ENCODE measurements at regions not wholly inside any gene's neighbourhood (a gene's known extent, or its start where the extent isn't known, plus 50 kb on each side); places are given as distances from the start of the nearest gene placed in this dataset.

DNA sequence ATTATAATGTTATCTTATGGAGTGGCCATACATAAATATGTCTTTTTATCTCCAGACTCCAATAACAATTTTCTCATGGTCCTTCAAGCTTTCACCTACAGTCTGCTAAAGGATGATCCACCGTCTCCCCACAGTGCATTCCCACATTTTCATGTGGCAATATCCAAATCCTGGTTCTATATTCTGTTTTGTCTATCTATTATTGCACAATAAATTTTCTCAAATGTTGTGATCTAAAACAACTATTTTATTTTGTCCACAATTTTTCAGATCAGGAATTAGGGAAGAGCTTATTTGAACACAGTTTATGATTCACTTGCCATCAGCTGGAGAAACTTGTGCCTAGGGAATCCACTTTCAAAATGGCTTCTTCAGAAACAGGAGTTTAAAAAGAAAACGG is 614.4 kb upstream of the TMEFF2 start:
- Histone ChIP-seq H3K9me3 (ENCODE audit: control extremely low read depth in 1 of 5, control insufficient read depth in 4 of 5, insufficient read depth in 2 of 5, low read depth in 1 of 5, low read length in 4 of 5) (peaks cover 0 to 3% (median 0%) of the 10 kb centered on the region in 5 experiments), H3K4me3 (ENCODE audit: control insufficient read depth in 1 of 7, extremely low read depth in 1 of 7, insufficient read depth in 4 of 7, low read depth in 2 of 7, low read length in 6 of 7) (no peak overlapping the region), H3K4me1 (ENCODE audit: control extremely low read depth in 1 of 4, control insufficient read depth in 4 of 4, insufficient read depth in 4 of 4, low read length in 3 of 4) (no peaks in the 10 kb centered on the region), H3K36me3 (ENCODE audit: control insufficient read depth in 4 of 4, insufficient read depth in 4 of 4, low read length in 3 of 4) (no peaks in the 10 kb centered on the region), H3K27ac (ENCODE audit: insufficient read depth in 1 of 2, low read depth in 1 of 2, low read length in 2 of 2, poor library complexity in 1 of 2, severe bottlenecking in 2 of 2) (no peak overlapping the region), H3K27me3 (replicated peaks in 2 of 5; ENCODE audit: control insufficient read depth in 4 of 5, insufficient read depth in 5 of 5, low read length in 4 of 5) (no peaks in the 10 kb centered on the region)
- 40% methylated on average over 1 of the region's 2 CpGs for WGBS (ENCODE audit: insufficient coverage)
- ChIA-PET POLR2A (no interaction called here), CTCF (no interaction called here)
- no peak for DNase-seq

DNA sequence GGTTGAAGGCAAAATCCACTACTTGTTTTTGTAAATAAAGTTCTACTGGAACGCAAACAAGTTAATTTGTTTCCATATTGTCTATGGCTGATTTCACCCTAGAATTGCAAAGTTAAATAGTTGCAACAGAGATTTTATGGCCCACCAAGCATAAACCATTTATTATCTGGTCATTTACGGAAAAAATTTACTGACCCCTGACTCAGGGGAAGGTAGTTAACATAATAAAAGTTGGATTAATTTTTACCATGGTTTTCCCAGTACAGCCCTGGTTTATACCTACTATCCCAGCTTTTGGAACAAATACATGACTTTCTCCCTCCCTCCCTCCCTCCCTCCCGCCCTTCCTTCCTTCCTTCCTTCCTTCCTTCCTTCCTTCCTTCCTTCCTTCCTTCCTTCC is 588.9 kb upstream of the TMEFF2 start:
- POLR2A ChIA-PET: no interaction called here
- CTCF ChIA-PET: no interaction called here

DNA sequence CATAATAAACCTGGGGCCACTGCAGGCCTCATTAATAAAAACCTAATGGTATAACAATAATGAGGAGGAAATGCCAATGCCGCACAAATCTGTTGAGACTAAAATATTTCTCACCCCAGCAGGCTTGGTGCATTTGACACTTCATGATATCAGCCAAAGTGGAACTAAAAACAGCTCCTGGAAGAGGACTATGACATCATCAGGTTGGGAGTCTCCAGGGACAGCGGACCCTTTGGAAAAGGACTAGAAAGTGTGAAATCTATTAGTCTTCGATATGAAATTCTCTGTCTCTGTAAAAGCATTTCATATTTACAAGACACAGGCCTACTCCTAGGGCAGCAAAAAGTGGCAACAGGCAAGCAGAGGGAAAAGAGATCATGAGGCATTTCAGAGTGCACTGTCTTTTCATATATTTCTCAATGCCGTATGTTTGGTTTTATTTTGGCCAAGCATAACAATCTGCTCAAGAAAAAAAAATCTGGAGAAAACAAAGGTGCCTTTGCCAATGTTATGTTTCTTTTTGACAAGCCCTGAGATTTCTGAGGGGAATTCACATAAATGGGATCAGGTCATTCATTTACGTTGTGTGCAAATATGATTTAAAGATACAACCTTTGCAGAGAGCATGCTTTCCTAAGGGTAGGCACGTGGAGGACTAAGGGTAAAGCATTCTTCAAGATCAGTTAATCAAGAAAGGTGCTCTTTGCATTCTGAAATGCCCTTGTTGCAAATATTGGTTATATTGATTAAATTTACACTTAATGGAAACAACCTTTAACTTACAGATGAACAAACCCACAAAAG is 580.9 kb upstream of the TMEFF2 start:
- no peaks in the 10 kb centered on the region for H3K9me3 ChIP-seq (ENCODE audit: control extremely low read depth in 1 of 5, control insufficient read depth in 4 of 5, insufficient read depth in 2 of 5, low read depth in 1 of 5, low read length in 4 of 5)
- no peak overlapping the region for H3K4me3 ChIP-seq (ENCODE audit: control insufficient read depth in 1 of 7, extremely low read depth in 1 of 7, insufficient read depth in 4 of 7, low read depth in 2 of 7, low read length in 6 of 7)
- no peaks in the 10 kb centered on the region for H3K27me3 ChIP-seq (replicated peaks in 2 of 5; ENCODE audit: control insufficient read depth in 4 of 5, insufficient read depth in 5 of 5, low read length in 4 of 5)
- no peaks in the 10 kb centered on the region for H3K36me3 ChIP-seq (ENCODE audit: control insufficient read depth in 4 of 4, insufficient read depth in 4 of 4, low read length in 3 of 4)
- no peak overlapping the region for H3K27ac ChIP-seq (ENCODE audit: insufficient read depth in 1 of 2, low read depth in 1 of 2, low read length in 2 of 2, poor library complexity in 1 of 2, severe bottlenecking in 2 of 2)
- DNase-seq: no peak
- ChIA-PET POLR2A (no interaction called here), CTCF (no interaction called here)
- 100% methylated on average over 3 of the region's 6 CpGs for WGBS (ENCODE audit: insufficient coverage)
- H3K4me1 ChIP-seq (ENCODE audit: control extremely low read depth in 1 of 4, control insufficient read depth in 4 of 4, insufficient read depth in 4 of 4, low read length in 3 of 4): no peaks in the 10 kb centered on the region

More for the DNA sequence above, 588.9 kb upstream of the TMEFF2 start:
- DNase-seq: no peak
- Histone ChIP-seq H3K36me3 (ENCODE audit: control insufficient read depth in 4 of 4, insufficient read depth in 4 of 4, low read length in 3 of 4) (no peaks in the 10 kb centered on the region), H3K27ac (ENCODE audit: insufficient read depth in 1 of 2, low read depth in 1 of 2, low read length in 2 of 2, poor library complexity in 1 of 2, severe bottlenecking in 2 of 2) (no peak overlapping the region), H3K9me3 (ENCODE audit: control extremely low read depth in 1 of 5, control insufficient read depth in 4 of 5, insufficient read depth in 2 of 5, low read depth in 1 of 5, low read length in 4 of 5) (no peaks in the 10 kb centered on the region), H3K4me1 (ENCODE audit: control extremely low read depth in 1 of 4, control insufficient read depth in 4 of 4, insufficient read depth in 4 of 4, low read length in 3 of 4) (no peaks in the 10 kb centered on the region), H3K27me3 (replicated peaks in 2 of 5; ENCODE audit: control insufficient read depth in 4 of 5, insufficient read depth in 5 of 5, low read length in 4 of 5) (no peaks in the 10 kb centered on the region), H3K4me3 (ENCODE audit: control insufficient read depth in 1 of 7, extremely low read depth in 1 of 7, insufficient read depth in 4 of 7, low read depth in 2 of 7, low read length in 6 of 7) (no peak overlapping the region)
- 100% methylated on average over 1 of the region's 3 CpGs for WGBS (ENCODE audit: insufficient coverage)

DNA sequence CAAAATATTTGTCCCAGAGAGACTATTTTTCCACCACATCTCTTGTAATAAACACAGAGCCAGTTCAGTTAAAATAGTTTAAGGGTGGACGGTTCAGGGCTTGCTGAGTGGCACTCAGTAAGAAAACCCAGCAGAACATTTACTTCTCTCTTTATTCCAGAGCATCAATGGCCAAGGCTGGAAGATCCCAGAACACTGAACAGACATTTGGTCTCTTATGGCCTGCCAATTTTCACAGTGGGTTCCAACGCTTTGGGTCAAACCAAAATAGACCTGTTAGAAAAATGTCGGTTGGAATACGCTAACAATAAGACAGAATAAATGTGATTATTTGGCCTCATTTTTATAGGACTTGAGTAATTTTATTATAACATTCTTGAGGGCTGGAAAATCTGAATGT is 580.3 kb upstream of the TMEFF2 start:
- Histone ChIP-seq H3K9me3 (ENCODE audit: control extremely low read depth in 1 of 5, control insufficient read depth in 4 of 5, insufficient read depth in 2 of 5, low read depth in 1 of 5, low read length in 4 of 5) (no peaks in the 10 kb centered on the region), H3K27ac (ENCODE audit: insufficient read depth in 1 of 2, low read depth in 1 of 2, low read length in 2 of 2, poor library complexity in 1 of 2, severe bottlenecking in 2 of 2) (no peak overlapping the region), H3K27me3 (replicated peaks in 2 of 5; ENCODE audit: control insufficient read depth in 4 of 5, insufficient read depth in 5 of 5, low read length in 4 of 5) (no peaks in the 10 kb centered on the region), H3K36me3 (ENCODE audit: control insufficient read depth in 4 of 4, insufficient read depth in 4 of 4, low read length in 3 of 4) (no peaks in the 10 kb centered on the region), H3K4me3 (ENCODE audit: control insufficient read depth in 1 of 7, extremely low read depth in 1 of 7, insufficient read depth in 4 of 7, low read depth in 2 of 7, low read length in 6 of 7) (no peak overlapping the region), H3K4me1 (ENCODE audit: control extremely low read depth in 1 of 4, control insufficient read depth in 4 of 4, insufficient read depth in 4 of 4, low read length in 3 of 4) (no peaks in the 10 kb centered on the region)
- DNase-seq: no peak
- CTCF ChIA-PET: no interaction called here
- POLR2A ChIA-PET: no interaction called here
- WGBS (ENCODE audit: insufficient coverage): 100% methylated on average over 1 of the region's 4 CpGs

DNA sequence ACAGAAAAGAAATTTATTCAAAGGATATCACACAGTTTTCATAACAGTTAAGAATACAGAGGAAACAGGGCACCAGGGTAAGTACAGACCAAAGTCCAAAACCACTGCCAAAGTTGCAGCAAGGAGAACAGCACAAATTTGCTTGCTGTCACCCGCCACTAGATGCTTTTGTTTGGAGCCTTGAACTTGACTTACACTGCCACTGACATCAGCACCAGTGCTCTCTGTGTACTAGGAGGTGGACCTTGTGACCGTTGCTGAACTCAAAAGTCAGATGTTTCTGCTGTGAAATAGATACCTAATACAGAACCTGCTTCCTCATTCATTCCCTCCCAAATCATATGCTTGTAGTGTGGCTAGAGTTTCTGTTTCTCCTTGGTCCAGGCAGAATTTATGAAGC is 578.3 kb upstream of the TMEFF2 start:
- no peak for DNase-seq
- Histone ChIP-seq H3K27ac (ENCODE audit: insufficient read depth in 1 of 2, low read depth in 1 of 2, low read length in 2 of 2, poor library complexity in 1 of 2, severe bottlenecking in 2 of 2) (no peak overlapping the region), H3K9me3 (ENCODE audit: control extremely low read depth in 1 of 5, control insufficient read depth in 4 of 5, insufficient read depth in 2 of 5, low read depth in 1 of 5, low read length in 4 of 5) (no peaks in the 10 kb centered on the region), H3K4me3 (ENCODE audit: control insufficient read depth in 1 of 7, extremely low read depth in 1 of 7, insufficient read depth in 4 of 7, low read depth in 2 of 7, low read length in 6 of 7) (no peak overlapping the region), H3K27me3 (replicated peaks in 2 of 5; ENCODE audit: control insufficient read depth in 4 of 5, insufficient read depth in 5 of 5, low read length in 4 of 5) (no peaks in the 10 kb centered on the region), H3K4me1 (ENCODE audit: control extremely low read depth in 1 of 4, control insufficient read depth in 4 of 4, insufficient read depth in 4 of 4, low read length in 3 of 4) (no peaks in the 10 kb centered on the region), H3K36me3 (ENCODE audit: control insufficient read depth in 4 of 4, insufficient read depth in 4 of 4, low read length in 3 of 4) (no peaks in the 10 kb centered on the region)
- ChIA-PET CTCF (no interaction called here), POLR2A (no interaction called here)
- 100% methylated on average over 1 of the region's 2 CpGs for WGBS (ENCODE audit: insufficient coverage)

DNA sequence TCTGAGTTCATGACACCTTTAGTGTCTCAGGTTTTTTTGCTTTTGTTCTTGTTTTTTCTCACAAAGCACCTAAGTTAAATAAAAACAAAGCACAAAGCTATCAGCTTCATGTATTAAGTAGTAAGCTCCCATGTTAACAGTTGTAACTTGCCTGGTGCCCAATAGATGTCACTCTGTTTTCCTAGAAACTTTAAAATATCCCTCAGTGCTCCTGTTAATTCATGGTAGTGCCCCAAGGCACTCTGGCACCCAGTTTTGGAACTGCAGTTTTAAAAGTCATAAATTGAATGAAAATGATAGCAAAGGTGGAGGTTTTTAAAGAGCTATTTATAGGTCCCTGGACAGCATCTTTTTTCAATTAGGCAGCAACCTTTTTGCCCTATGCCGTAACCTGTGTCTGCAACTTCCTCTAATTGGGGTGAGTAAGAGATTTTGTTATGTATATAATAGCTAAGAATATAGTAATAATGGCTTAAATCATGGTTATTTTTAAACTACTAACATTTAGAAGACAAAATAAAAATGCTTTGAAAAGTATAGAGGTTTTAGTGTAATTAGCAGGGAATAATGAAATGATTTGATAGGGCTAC is 555.0 kb upstream of the TMEFF2 start:
- Histone ChIP-seq H3K36me3 (ENCODE audit: control insufficient read depth in 4 of 4, insufficient read depth in 4 of 4, low read length in 3 of 4) (no peaks in the 10 kb centered on the region), H3K9me3 (ENCODE audit: control extremely low read depth in 1 of 5, control insufficient read depth in 4 of 5, insufficient read depth in 2 of 5, low read depth in 1 of 5, low read length in 4 of 5) (no peaks in the 10 kb centered on the region), H3K4me3 (ENCODE audit: control insufficient read depth in 1 of 7, extremely low read depth in 1 of 7, insufficient read depth in 4 of 7, low read depth in 2 of 7, low read length in 6 of 7) (peak overlapping the region in 1 of 7 experiments; percentile 17), H3K27me3 (replicated peaks in 2 of 5; ENCODE audit: control insufficient read depth in 4 of 5, insufficient read depth in 5 of 5, low read length in 4 of 5) (no peaks in the 10 kb centered on the region), H3K27ac (ENCODE audit: insufficient read depth in 1 of 2, low read depth in 1 of 2, low read length in 2 of 2, poor library complexity in 1 of 2, severe bottlenecking in 2 of 2) (no peak overlapping the region), H3K4me1 (ENCODE audit: control extremely low read depth in 1 of 4, control insufficient read depth in 4 of 4, insufficient read depth in 4 of 4, low read length in 3 of 4) (no peaks in the 10 kb centered on the region)
- DNase-seq: peak; percentile 2 to 22 (median 19)
- CTCF ChIA-PET: interaction anchor here (0.7 to 0.9 kb wide), 2 partner anchors 13 to 18 kb away, joined by 3 to 4 read pairs; no protein-coding TSS in a partner anchor
- POLR2A ChIA-PET: interaction anchor here (0.6 kb wide), 2 partner anchors 1087 to 1169 kb away, joined by 3 to 5 read pairs; no protein-coding TSS in a partner anchor
- WGBS (ENCODE audit: insufficient coverage): no CpG with 5 or more reads among the region's 1 CpG

DNA sequence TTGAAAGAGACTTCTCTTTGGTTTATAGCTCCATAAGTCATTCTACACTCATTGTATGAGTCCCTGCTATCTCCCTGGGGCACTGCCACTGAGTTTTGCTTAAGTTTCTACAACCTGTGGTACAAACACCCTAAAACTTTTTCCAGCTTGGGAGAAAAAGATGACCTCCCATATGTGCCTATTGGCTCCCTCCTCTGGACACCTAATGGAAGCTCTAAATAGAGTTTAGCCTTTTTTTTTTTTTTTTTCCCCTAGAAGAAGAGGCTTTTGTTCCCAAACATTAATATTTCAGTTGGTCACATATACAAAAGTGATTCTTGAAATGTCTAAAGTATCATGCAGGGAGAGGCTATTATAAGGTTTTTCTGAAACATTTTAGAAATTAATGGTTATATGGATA is 547.2 kb upstream of the TMEFF2 start:
- DNase-seq: no peak
- Histone ChIP-seq H3K27me3 (replicated peaks in 2 of 5; ENCODE audit: control insufficient read depth in 4 of 5, insufficient read depth in 5 of 5, low read length in 4 of 5) (no peaks in the 10 kb centered on the region), H3K36me3 (ENCODE audit: control insufficient read depth in 4 of 4, insufficient read depth in 4 of 4, low read length in 3 of 4) (no peaks in the 10 kb centered on the region), H3K4me3 (ENCODE audit: control insufficient read depth in 1 of 7, extremely low read depth in 1 of 7, insufficient read depth in 4 of 7, low read depth in 2 of 7, low read length in 6 of 7) (no peak overlapping the region), H3K4me1 (ENCODE audit: control extremely low read depth in 1 of 4, control insufficient read depth in 4 of 4, insufficient read depth in 4 of 4, low read length in 3 of 4) (no peaks in the 10 kb centered on the region), H3K9me3 (ENCODE audit: control extremely low read depth in 1 of 5, control insufficient read depth in 4 of 5, insufficient read depth in 2 of 5, low read depth in 1 of 5, low read length in 4 of 5) (peaks cover 0 to 2% (median 0%) of the 10 kb centered on the region in 5 experiments), H3K27ac (ENCODE audit: insufficient read depth in 1 of 2, low read depth in 1 of 2, low read length in 2 of 2, poor library complexity in 1 of 2, severe bottlenecking in 2 of 2) (no peak overlapping the region)
- POLR2A ChIA-PET: no interaction called here
- CTCF ChIA-PET: no interaction called here

Measured in common myeloid progenitor, CD34-positive (primary cell).